Adrenal gland (tissue), 5 donors: ENCODE measurements at regions not wholly inside any gene's neighbourhood (a gene's known extent, or its start where the extent isn't known, plus 50 kb on each side); places are given as distances from the start of the nearest gene placed in this dataset.

Experiments used
- CTCF ChIP-seq, 6 experiments: fragments of 450-650 bp in 4 of 6; fragments of 200-600 bp in 2 of 6; sonication (generic) in 1 of 6; IDR thresholded peaks; 1 replicate in 5 of 6; 2 replicates in 1 of 6; pipeline versions ENCODE4 v1.5.1 to v1.8.0; 2016 to 2021; ENCODE audit warnings: antibody characterized with exemption in 6 of 6, mild to moderate bottlenecking in 2 of 6, moderate library complexity in 1 of 6
- POLR2A ChIP-seq, 2 donors: fragments of 450-650 bp; IDR thresholded peaks; one replicate each; pipeline ENCODE4 v1.6.1; 2017; ENCODE audit warnings: antibody characterized with exemption in 2 of 2, mild to moderate bottlenecking in 2 of 2, moderate library complexity in 1 of 2
- donor health status: DM: no; HTN: no; CAD: no.

GRCh38 chr1:187280031-187280430 is 451.3 kb downstream of the PLA2G4A start:
- TF ChIP-seq CTCF (IDR thresholded peaks at IDR 0.05), result no peak
- no peak for TF ChIP-seq POLR2A (IDR thresholded peaks at IDR 0.05)
